Esophagus squamous epithelium (tissue), 4 donors: ENCODE measurements at regions not wholly inside any gene's neighbourhood (a gene's known extent, or its start where the extent isn't known, plus 50 kb on each side); places are given as distances from the start of the nearest gene placed in this dataset.

Experiments
- POLR2A ChIP-seq, 4 donors: fragments of 450-650 bp; IDR thresholded peaks; one replicate each; pipeline ENCODE4 v1.6.1; 2017; ENCODE audit warnings: antibody characterized with exemption in 4 of 4, mild to moderate bottlenecking in 4 of 4, moderate library complexity in 3 of 4
- TF ChIP-seq, protein P1 (sequence below), 6 experiments: fragments of 450-650 bp in 4 of 6; fragments of 200-600 bp in 2 of 6; sonication (generic) in 2 of 6; IDR thresholded peaks; one replicate each; pipeline ENCODE4 v1.5.1; 2016 to 2019; ENCODE audit warnings: antibody characterized with exemption in 6 of 6, mild to moderate bottlenecking in 4 of 6, moderate library complexity in 4 of 6

DNA sequence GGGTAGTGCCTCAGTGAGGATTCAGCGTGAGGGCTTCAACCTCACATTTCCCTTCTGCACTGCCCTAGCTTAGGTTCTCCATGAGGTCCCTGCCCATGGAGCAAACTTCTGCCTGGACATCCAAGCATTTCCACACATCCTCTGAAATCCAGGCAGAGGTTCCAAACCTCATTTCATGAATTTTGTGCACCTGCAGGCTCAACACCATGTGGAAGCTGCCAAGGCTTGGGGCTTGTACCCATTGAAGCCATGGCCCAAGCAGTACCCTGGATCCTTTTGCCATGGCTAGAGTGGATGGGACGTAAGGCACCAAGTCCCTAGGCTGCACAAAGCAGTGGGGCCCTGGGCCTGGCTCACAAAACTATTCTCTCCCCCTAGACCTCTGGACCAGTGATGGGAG is 877.1 kb upstream of the KLHL1 start:
- TF ChIP-seq, protein P1, sequence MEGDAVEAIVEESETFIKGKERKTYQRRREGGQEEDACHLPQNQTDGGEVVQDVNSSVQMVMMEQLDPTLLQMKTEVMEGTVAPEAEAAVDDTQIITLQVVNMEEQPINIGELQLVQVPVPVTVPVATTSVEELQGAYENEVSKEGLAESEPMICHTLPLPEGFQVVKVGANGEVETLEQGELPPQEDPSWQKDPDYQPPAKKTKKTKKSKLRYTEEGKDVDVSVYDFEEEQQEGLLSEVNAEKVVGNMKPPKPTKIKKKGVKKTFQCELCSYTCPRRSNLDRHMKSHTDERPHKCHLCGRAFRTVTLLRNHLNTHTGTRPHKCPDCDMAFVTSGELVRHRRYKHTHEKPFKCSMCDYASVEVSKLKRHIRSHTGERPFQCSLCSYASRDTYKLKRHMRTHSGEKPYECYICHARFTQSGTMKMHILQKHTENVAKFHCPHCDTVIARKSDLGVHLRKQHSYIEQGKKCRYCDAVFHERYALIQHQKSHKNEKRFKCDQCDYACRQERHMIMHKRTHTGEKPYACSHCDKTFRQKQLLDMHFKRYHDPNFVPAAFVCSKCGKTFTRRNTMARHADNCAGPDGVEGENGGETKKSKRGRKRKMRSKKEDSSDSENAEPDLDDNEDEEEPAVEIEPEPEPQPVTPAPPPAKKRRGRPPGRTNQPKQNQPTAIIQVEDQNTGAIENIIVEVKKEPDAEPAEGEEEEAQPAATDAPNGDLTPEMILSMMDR (IDR thresholded peaks at IDR 0.05) = no peak
- TF ChIP-seq POLR2A (IDR thresholded peaks at IDR 0.05) = no peak
